ES-I3 (cell line): ENCODE measurements at regions not wholly inside any gene's neighbourhood (a gene's known extent, or its start where the extent isn't known, plus 50 kb on each side); places are given as distances from the start of the nearest gene placed in this dataset.
"Not testable (repeated sequence)": the region's sequence is repeated elsewhere in the genome, so short reads cannot be mapped to it uniquely, and the experiment has no call there.

ENCODE experiments used
- H3K36me3 ChIP-seq: 2 replicates; pipeline ENCODE4 v1.6.1; 2013; ENCODE audit warnings: mild to moderate bottlenecking, low read length, control low read depth, moderate library complexity; ENCODE audit not compliant: insufficient read depth
- H3K4me1 ChIP-seq: 2 replicates; pipeline ENCODE4 v1.6.1; 2013; ENCODE audit warnings: mild to moderate bottlenecking, control low read depth, low read length; ENCODE audit not compliant: insufficient read depth
- H3K9ac ChIP-seq: 2 replicates; pipeline ENCODE4 v1.6.1; 2013; ENCODE audit warnings: low read depth, mild to moderate bottlenecking, low read length, moderate library complexity
- H3K9me3 ChIP-seq: 2 replicates; pipeline ENCODE4 v1.6.1; 2013; ENCODE audit warnings: mild to moderate bottlenecking, low read length, moderate library complexity; ENCODE audit not compliant: control insufficient read depth, insufficient read depth

- Histone ChIP-seq H3K36me3 (no peaks in the 10 kb centered on the region), H3K9ac (no peak overlapping the region), H3K4me1 (no peaks in the 10 kb centered on the region), H3K9me3 (no peaks in the 10 kb centered on the region)
Measured at GRCh38 chr3:8296461-8296860, 205.2 kb upstream of the LMCD1 start.

GRCh38 chr3:8298021-8298954, 203.3 kb upstream of the LMCD1 start:
- no peaks in the 10 kb centered on the region for H3K9me3 ChIP-seq
- H3K36me3 ChIP-seq = no peaks in the 10 kb centered on the region
- H3K4me1 ChIP-seq = 0 out of 2 replicates have a peak, but pooled peaks cover 4% of the 10 kb centered on the region
- H3K9ac ChIP-seq = no peak overlapping the region

GRCh38 chr3:8301977-8302735, 199.5 kb upstream of the LMCD1 start:
- Histone ChIP-seq H3K9ac (no peak overlapping the region), H3K9me3 (no peaks in the 10 kb centered on the region), H3K36me3 (no peaks in the 10 kb centered on the region), H3K4me1 (0 out of 2 replicates have a peak, but pooled peaks cover 4% of the 10 kb centered on the region)

GRCh38 chr3:8303466-8303865, 198.2 kb upstream of the LMCD1 start:
- no peaks in the 10 kb centered on the region; the same call in 1 of the 2 replicates for H3K9me3 ChIP-seq
- 0 out of 2 replicates have a peak, but pooled peaks cover 4% of the 10 kb centered on the region for H3K4me1 ChIP-seq
- no peak overlapping the region for H3K9ac ChIP-seq
- H3K36me3 ChIP-seq = no peaks in the 10 kb centered on the region

- H3K36me3 ChIP-seq = no peaks in the 10 kb centered on the region
- no peak overlapping the region for H3K9ac ChIP-seq
- H3K4me1 ChIP-seq = 0 out of 2 replicates have a peak, but pooled peaks cover 4% of the 10 kb centered on the region
- H3K9me3 ChIP-seq = no peaks in the 10 kb centered on the region; the same call in 1 of the 2 replicates
Measured at GRCh38 chr3:8305371-8305770, 196.3 kb upstream of the LMCD1 start.

- Histone ChIP-seq H3K9ac (no peak overlapping the region), H3K9me3 (no peaks in the 10 kb centered on the region; the same call in 1 of the 2 replicates), H3K4me1 (no peaks in the 10 kb centered on the region), H3K36me3 (no peaks in the 10 kb centered on the region)
Measured at GRCh38 chr3:8307545-8308110, 194.0 kb upstream of the LMCD1 start.

- no peaks in the 10 kb centered on the region; the same call in 1 of the 2 replicates for H3K9me3 ChIP-seq
- H3K4me1 ChIP-seq = peaks cover 1% of the 10 kb centered on the region; the same call in 1 of the 2 replicates
- no peak overlapping the region for H3K9ac ChIP-seq
- H3K36me3 ChIP-seq = no peaks in the 10 kb centered on the region
Measured at GRCh38 chr3:8311321-8311720, 190.3 kb upstream of the LMCD1 start.

- Histone ChIP-seq H3K36me3 (no peaks in the 10 kb centered on the region), H3K4me1 (peaks cover 15% of the 10 kb centered on the region), H3K9ac (no peak overlapping the region), H3K9me3 (no peaks in the 10 kb centered on the region; the same call in 1 of the 2 replicates)
Measured at GRCh38 chr3:8312685-8313084, 188.9 kb upstream of the LMCD1 start.

- H3K9ac ChIP-seq = no peak overlapping the region
- H3K36me3 ChIP-seq = no peaks in the 10 kb centered on the region
- H3K9me3 ChIP-seq = no peaks in the 10 kb centered on the region
- peaks cover 22% of the 10 kb centered on the region for H3K4me1 ChIP-seq
Measured at GRCh38 chr3:8313560-8314267, 187.9 kb upstream of the LMCD1 start.

GRCh38 chr3:8315526-8315925, 186.1 kb upstream of the LMCD1 start:
- peaks cover 25% of the 10 kb centered on the region for H3K4me1 ChIP-seq

GRCh38 chr3:8317661-8318649, 183.7 kb upstream of the LMCD1 start:
- Histone ChIP-seq H3K9ac (no peak overlapping the region), H3K9me3 (no peaks in the 10 kb centered on the region), H3K4me1 (peaks cover 38% of the 10 kb centered on the region), H3K36me3 (no peaks in the 10 kb centered on the region)

More at GRCh38 chr3:8315526-8315925, 186.1 kb upstream of the LMCD1 start:
- not testable (repeated sequence) for H3K36me3 ChIP-seq, H3K9ac ChIP-seq, H3K9me3 ChIP-seq

- H3K36me3 ChIP-seq = no peaks in the 10 kb centered on the region
Measured at GRCh38 chr3:8319935-8320634, 181.5 kb upstream of the LMCD1 start.

More at GRCh38 chr3:8319935-8320634, 181.5 kb upstream of the LMCD1 start:
- Histone ChIP-seq H3K9ac (no peak overlapping the region), H3K4me1 (peaks cover 38% of the 10 kb centered on the region), H3K9me3 (no peaks in the 10 kb centered on the region)
